Ishikawa (cell line): ENCODE measurements at regions not wholly inside any gene's neighbourhood (a gene's known extent, or its start where the extent isn't known, plus 50 kb on each side); places are given as distances from the start of the nearest gene placed in this dataset.

Experiments used
- EGR1 ChIP-seq: IDR thresholded peaks from 2 replicates; pipeline ENCODE4 v1.6.1; 2012
- RAD21 ChIP-seq: IDR thresholded peaks from 2 replicates; pipeline ENCODE4 v1.6.1; 2012; ENCODE audit warnings: low read depth

DNA sequence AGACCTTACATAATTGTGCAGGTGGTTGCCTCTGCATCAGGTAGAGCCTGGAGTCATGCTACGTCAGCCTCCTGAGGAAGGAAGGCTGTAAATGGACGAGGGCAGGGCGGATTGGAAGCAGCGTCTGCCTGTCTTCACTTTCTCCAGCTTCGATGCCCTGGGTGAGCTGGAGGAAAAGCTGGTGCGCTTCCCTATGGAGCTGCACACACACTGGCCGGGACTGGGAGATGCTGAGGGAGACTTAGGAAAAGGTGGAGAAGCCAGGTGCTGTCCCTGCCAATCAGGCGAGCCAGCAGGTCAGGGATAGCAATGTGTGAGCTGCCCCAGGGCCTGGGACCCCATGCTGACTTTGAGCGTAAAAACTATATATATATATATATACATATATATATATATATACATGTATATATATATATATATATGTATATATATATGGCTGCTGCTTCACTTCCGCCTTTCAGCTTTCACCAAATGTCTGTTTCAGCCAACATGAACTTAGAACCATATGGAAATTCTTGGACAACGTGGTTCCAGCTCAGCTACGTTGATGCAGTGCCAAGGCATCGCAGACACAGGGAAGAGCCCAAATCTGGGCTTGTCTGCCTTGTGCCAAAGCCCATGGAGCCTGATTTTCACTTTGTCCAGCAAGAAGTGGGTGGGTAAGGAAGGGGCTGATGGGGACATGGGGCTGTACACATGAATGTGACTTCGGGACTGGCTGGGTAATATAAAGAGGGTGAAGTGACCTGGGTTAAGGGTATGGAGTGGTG lies 71.5 kb upstream of the NKD1 start:
- TF ChIP-seq EGR1: no peak
- TF ChIP-seq RAD21: no peak
